ENCODE measurements at regions not wholly inside any gene's neighbourhood (a gene's known extent, or its start where the extent isn't known, plus 50 kb on each side); places are given as distances from the start of the nearest gene placed in this dataset.
A peak's percentile ranks its signal among the peaks of the same experiment; 100 is the strongest.

DNA sequence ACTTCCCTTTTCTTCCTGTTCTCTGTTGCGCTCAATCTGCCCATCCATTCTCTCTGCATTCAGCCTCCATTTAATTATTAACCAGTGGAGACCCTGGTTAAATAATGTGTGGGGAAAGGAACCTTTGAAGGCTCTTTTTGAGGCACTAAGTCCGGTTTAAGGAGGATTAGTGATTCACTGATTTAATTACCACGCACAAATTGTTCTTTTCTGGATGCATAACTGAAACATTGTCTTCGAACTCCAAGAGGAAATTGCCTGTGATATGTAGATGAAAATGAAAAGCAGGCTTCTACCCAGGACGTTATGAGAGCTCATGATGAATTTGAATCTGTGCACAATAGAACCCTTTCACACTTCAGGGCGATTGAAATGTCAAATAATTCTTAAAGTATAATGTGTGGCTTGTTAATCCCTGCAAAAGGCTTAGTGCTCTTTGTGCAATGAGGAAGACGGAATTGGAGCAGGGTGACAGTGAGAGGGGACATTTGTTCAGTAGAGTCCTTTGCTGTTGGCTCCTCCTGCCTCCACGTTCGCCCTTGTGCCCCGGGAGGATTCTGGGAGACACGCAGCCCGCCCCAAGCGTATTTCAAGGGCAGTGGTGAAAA, 51.1 kb upstream of the ZNF236 start:
- DNase-seq (ENCODE audit: low spot score), result peak; percentile 7

DNA sequence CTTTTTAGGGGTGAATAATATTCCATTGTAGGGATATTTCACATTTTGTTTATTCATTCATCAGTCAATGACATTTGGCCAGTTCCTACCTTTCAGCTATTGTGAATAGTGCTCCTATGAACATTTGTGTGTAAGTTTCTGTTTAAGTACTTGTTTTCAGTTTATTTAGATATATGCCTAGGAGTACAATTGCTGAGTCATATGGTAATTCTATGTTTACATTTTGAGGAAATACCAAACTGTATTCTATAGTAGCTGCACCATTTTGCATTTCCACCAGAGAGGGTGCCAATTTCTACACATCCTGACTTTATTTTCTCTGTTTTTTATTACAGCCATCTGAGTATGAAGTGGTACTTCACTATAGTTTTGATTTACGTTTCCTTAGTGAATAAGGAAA, 54.4 kb upstream of the ZNF236 start:
- DNase-seq (ENCODE audit: low spot score), result no peak

DNA sequence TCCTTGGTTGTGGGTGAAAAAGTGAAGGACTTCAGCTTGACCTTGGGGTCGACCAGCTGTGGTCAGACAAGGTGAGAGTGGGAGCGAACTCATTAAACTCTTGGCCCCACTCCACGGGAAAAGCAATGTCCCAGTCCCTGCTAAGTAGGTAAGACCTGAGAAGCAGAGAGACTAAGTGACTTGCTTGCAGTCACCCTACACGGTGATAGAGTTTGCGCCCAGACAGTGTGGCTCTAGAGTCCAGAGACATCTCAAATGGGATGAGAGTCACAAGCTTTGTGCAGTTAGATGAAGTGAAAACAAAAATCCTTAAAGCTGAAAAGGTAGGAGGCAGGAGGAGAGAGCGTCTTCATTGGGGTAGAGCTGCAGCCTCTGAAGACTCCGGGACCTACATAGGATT, 55.9 kb upstream of the ZNF236 start:
- DNase-seq (ENCODE audit: low spot score), result no peak

DNA sequence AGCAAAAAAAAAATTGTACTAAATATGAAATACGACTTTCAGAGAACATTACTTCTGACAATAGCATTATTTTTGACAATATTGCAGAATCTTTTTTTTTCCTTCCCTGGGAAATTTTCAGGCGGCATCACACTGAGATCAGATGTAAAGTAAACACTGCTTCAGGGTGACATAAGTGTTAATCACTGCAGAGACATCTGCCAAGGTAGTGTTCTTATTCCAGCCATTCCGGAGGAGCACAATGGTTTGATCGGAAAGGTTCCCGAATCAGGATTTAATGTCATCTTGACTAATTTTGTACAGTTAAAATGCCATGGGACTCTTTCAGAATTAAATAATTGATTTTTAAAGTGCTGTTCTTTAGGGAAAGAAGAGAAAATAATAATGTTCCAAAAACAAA, 56.7 kb upstream of the ZNF236 start:
- no peak for DNase-seq (ENCODE audit: low spot score)

DNA sequence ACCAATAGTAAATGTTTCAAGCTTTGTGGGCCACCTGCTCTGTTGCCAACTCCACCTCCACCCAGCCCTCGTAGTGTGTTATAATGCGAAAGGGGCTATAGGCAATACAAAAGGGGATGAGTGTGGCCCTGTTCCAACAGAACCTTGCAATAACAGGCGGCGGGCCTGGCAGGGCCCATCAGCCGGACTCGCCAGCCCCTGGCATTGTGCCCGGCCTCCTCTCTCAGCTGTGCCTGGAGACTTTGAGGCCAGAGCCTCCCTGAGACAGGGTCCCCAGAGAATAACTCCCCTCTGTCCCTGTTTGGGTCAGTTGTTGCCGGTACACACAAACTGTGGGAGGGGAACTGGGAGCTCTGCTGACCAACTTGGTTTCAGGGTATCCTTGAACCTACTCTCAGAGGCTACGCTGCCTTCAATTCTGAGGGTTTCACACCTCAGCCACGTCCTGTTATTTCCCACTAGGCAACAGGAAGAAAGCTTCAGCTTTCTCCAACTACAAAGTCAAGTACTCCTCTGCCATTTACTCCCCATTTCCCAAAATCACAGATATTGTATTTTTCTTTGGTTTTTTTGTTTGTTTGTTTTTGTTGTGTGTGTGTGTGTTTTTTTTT, 58.0 kb upstream of the ZNF236 start:
- DNase-seq (ENCODE audit: low spot score), result no peak

DNA sequence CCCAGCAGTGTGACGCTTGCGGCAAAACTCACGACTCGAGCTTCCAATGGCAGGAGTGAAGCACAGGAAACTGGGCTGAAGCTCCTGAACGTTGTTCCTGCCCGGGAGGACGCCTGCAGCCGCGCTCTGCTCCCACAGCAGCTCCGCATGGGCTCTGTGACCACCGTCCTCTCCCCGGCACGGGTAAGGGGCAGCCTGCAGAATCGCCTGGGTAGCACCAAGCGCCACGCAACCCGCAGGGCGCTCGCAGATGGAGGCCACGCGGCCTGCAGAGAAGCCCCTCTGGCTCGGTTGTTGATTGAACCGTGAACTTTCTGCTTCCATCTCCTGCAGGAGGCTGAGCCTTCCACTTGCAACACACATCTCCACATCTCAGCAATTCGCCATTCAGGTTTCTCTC, 63.3 kb upstream of the ZNF236 start:
- DNase-seq (ENCODE audit: low spot score), result no peak

DNA sequence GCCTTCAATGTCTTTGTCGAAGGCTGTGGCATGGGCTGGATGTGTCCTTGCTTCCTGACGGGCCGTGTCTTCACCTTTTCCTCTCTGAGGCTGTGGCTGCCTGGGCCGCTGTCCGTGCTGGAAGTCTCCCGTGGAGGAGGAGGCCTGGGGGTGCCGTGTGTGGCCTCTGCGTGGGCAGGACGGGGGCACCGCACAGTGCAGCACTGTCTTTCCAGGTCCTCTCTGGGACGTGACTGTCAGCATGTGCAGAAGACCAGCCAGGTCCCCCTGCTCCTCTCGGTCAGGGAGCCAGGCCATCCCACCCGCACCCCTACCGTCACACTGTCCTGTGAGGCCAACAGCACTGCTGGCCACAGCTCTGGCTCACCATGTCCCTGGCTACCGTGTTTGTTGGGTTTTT, 64.4 kb upstream of the ZNF236 start:
- DNase-seq (ENCODE audit: low spot score), result no peak

DNA sequence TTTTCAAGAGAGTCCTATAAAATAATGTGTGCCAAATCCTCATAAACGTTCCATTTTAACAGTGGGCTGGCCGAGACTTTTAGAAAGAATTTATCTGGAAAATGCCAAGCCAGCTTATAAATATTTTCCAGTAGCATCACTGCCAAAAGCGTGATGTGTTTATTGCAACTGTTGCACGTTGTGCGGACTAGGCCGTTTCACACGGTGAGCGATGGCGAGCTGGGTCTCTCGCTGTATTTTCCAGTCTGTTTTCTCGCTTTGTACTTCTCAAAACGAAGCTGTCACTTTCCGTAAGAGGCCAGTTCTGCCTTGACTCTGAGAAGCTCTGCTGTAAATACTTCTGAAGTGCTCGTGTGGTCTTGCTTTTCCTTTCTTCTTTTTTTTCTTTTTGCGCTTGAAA, 65.0 kb upstream of the ZNF236 start:
- no peak for DNase-seq (ENCODE audit: low spot score)

DNA sequence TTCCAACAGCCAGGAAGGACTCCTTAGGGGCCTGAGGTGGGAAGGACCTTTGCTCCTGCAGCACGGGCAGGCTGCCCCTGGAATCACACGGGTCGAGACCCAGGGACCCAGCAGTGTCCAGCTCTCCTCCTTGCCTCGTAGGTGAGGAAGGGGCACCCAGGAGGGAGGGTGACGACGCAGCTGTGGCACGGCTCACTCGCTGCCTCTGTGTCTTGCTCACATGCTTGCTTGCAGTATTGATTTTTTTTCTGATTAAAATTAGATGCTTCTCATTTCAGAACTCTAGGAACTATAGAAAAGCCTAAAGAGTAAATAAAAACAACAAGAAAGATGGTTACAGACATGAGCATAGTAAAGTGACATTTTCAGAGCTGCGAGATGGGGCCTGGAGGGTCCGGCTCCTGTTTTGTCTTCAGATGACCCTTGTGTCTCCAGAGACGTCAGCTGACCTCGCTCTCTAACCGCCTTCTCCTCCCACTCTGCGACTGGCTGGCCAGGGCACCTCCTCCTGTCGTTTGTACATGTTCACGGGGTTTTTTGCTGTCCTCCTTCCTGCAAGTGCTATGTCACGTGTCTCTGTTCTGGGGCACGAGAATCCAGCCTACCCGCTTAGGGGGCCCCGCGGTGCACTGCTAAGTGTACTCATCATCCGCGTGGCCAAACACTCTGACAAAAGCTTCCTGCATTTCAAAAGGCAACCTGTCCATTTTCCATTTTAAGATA, 65.7 kb upstream of the ZNF236 start:
- no peak for DNase-seq (ENCODE audit: low spot score)

DNA sequence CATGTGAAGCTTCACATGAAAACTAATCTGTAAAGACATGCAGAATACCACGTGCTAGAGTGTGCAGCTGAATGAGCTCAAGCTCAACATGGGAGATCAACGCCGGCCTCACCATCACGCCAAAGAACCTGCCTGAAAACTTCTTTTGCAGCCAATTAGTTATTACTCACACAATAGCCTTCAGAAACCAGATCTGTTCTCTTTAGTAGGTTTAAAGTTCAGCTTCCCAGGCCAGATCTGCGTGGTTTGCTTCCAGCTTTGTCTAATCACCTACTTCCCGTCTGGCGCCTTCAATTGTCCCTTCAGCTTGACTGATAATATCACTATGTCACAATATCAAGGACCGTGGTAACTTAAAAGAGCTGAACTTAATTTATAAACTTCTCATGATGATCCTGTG, 68.0 kb upstream of the ZNF236 start:
- DNase-seq (ENCODE audit: low spot score), result no peak

DNA sequence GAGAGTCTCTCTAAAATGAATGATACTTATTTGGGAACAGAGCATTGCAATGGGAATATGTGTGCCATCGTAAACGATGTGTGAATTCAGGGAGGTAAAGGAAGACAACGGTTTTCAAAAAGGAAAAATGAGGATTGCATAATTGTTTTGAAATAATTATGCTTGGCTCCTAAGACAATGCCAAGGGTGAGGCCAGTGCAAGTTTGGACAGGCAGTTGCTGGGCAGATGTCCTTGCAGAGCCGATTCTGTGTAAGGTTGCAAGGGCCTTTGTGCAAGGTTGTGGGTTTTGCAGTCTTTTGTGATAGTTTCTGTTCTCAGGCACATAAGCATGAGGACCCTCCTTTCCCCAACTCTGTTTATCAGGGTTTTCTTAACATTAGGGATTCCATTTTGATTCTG, 70.0 kb upstream of the ZNF236 start:
- DNase-seq (ENCODE audit: low spot score), result no peak

DNA sequence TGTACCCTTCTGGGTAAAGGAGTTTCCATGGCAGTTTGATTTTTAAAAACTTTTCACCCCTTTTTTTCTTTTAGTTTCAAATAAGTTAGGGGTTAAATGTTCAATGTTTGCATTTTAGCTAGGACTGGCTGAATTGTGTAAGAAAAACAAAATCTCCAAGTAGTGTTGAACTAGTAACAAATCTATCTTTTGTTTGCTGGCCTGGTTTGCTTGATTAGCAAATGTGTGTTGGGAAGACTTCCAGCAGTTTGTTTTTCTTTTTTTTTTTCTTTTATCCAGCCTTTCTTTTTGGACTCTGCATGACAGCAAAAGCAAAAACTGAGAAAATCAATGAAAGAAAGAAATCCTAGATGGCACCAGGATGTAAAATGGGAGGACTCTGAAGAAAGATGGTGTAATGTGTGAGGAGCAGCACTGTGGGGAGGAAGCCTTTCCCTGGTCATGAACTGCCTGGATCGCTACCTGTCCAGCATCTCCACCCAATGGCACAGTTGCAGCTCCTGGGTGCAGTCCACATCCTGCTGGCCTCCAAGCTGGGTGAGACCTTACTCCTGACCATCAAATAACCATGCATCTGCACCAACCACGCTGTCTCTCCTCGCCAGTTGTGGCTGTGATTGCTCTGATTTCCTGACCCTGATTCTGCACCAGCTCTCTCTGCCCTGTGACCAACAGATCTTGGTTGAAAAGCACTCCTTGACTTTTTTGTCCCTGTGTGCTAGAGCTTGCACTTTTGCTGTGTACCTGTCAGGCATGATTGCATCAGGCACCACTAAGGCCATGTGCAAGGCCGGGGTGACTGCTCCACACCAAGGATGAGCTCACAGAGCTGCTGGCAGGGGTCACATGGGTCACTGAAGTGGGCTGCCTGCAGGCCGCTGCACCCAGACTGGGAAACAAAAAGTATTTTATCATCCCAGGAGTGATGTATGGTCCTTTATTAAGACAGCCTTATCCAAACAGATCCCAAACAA, 71.2 kb upstream of the ZNF236 start:
- DNase-seq (ENCODE audit: low spot score), result no peak

DNA sequence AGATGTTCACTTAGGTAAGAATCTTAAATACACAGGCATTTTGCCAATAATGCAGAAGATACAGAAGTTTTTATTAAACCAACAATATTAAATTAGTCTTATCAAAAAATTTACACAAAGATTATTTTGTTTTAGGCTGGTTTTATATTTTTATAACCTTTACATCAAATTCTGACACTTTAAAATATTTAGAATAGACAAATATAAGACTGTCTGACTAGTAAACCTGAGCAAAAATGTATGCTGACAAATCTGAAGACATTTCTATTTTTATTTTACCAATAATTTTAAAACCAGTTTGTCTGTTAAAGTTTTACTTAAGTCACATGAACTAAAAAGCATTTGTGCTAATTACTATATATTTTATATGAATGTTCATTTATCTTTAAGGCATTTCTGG, 72.1 kb upstream of the ZNF236 start:
- no peak for DNase-seq (ENCODE audit: low spot score)

DNA sequence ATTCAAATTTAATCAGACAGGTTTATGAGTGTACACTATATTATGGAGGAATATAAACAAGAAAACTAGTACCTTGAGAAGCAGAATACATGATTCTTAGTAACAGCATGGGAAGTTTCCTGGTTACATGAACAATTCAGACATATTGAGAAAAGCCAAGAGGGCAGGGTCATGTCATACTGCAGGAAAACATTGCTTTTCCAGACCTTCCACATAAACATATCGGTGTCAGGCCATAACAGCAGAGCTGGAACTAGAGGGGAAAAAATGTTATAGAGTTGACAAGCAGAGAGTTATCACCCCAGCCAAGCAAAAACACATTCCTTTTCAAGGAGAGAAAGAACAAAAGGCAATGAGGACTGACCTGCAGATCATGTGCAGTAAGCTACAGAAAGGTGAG, 74.7 kb upstream of the ZNF236 start:
- DNase-seq (ENCODE audit: low spot score), result no peak

DNA sequence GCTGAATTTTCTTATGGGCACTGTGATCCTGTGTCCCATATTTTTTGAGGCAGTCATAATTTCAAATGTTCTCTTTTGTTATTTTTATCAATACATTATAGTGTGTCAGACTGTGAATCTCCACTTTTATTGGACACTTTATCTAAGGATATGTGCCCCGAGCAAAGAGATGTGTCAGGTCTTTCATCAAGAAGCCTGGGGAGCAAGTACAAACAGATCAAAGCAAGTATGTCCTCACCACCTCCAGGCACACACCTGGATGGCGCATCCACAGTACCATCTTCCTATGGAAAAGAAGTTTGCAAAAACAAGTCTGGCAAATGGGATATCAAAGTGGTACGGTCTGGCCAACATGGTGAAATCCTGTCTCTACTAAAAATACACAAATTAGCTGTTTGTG, 81.0 kb upstream of the ZNF236 start:
- DNase-seq (ENCODE audit: low spot score), result no peak

DNA sequence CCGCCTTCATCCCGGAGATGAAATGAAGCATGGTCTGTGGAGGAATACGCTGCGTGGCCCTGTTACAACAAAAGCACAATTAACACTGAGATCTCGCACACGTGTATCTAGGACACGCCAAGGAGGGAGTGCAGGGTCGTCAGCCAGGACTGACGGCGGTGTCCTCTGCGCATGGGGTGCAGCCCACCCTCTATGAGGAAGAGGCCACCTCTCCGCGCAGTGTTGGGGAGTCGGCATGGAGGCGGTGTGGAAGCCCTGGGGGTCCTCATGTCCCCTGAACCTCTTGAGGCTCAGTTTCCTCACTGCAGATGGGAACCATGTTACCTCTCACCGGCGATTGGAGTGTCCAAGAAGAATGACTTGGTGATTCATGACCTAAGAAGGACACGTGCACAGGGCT, 86.0 kb upstream of the ZNF236 start:
- no peak for DNase-seq (ENCODE audit: low spot score)

DNA sequence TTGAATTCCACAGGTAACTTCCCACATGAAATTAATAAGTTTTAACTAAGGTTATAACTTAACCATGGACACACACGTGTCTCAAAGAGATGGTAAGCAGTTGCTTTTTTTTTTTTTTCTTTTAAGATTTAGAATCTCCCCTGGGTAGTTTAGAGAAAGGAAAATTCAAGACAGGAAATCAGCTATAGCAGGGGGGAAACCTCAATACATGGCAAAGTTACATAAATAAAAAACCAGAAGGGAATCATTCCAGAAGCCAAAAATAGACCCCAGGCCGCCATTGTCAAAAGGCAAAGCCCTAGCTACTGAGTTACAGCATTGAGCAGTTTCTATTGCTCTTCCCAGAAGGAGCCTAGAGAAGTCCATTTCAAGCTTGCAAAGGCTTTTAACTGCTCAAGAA, 91.5 kb upstream of the ZNF236 start:
- no peak for DNase-seq (ENCODE audit: low spot score)

DNA sequence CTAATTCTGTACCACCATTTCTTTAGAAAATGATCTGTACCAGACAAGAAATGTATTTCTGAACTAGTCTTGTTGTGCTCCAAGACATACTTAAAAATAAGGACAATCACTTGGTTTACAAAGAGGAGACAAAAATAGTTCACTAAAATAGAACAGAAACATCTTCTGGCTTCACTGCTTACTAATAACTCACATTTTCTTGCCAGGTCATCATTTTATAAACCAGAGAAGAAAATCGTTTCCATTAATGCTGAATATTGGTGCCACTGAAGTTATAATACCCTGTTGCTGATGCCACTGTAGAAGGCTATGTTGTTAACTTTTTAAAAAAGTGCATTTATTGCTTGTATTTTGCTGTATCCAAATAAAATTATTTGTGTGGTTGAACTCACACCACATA, 94.8 kb upstream of the ZNF236 start:
- no peak for DNase-seq (ENCODE audit: low spot score)

DNA sequence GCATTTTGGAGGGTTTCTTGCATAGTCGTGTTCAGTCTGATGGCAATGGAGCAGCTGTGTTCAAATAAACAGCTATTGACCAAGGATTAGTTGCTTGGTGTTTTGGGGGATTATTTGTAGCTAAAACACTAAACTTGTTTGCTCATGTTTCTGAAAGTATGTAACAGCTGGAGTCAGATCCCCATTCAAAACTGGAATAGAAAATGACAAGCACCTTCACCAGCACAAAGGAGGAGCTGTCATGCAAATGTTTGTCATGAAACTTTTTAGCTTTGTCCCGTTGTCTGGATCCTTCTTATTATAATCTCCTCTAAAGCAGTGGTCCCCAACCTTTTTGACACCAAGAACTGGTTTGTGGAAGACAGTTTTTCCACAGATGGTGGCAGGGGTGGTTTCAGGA, 96.9 kb upstream of the ZNF236 start:
- no peak for DNase-seq (ENCODE audit: low spot score)

DNA sequence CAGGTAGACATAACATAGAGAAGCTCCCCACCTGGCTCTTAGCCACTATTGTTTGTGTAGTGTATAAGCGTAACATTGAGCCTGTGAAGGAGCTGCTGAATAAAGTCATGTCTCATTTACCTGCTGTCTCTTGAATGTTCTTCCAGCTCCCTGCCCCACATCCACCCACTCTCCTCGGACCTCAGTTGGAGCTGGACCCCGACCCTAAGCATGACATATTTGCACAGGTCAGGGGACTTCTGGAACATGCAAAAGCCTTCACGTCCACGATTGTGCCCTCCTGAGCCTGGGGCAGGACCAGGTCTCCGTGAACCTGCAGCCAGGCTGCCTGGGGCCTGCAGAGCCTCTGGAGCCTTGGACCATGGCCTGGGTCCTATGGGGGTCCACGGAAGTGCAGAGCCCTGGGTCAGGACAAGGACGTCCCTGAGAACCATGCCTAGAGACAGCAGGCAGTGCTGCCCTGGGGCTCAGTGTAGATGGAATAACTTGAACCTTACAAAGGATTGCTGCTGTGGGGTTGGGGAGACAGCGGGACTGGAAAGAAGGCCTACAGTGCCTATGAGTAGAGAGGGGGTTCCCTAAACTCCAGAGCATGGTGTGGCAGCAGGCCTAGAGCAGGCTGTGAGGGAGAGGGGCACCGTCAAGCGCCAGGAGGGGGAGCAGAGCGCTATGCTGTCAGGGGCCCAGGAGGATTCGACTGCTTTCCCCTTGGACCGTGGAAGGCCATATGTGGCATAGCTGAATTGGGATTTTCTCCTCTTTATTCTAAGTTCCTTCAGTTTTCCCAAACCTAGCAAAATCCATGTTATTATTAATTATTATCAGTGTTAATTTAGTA, 99.9 kb upstream of the ZNF236 start:
- DNase-seq (ENCODE audit: low spot score), result no peak

DNA sequence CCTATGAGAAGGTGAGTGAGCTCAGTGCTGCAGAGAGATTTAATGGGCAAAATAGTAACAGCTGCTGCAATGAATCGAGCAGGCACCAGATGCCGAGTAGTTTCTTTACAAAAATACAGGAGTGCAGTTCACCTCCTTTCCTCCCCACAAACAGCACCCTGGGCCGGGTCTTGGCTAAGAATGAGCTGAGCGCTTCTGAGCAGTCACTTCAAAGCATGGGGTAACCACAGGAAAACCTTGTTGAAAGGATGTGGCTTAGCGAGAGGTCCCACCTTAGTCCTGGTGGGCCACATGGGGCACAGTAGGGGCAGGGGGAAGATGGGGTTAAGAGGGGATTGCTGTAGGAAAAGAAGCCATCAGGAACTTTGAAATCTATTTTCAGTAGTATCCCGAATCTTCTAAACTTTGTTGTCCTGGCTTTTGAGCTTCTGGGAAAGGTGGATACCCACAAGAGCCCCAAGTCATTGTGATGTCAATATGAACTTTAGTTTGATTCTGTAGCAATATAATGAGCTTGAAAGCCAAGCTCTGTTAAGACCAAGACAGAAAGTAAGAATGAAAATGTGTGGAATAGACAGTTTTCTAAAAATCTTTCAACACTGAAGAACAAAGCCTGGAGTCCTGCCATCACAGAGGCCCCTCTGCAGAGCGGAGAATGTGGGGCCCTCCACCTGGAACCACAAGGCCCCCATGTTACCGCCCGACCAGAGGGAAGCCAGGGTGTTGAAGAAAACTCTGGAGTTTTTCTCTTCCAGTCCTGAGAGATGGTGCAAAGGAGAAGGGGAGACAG, 101.0 kb upstream of the ZNF236 start:
- DNase-seq (ENCODE audit: low spot score), result no peak

Data from globus pallidus (tissue), 1 donor.